Right lobe of liver (tissue), 4 donors: ENCODE measurements at regions not wholly inside any gene's neighbourhood (a gene's known extent, or its start where the extent isn't known, plus 50 kb on each side); places are given as distances from the start of the nearest gene placed in this dataset.
A peak's percentile ranks its signal among the peaks of the same experiment; 100 is the strongest.

Experiments
- CTCF ChIP-seq, 4 donors: fragments of 200-600 bp in 3 of 4; fragments of 450-650 bp in 1 of 4; IDR thresholded peaks; one replicate each; pipeline versions ENCODE4 v1.5.1 to v1.8.0; 2016 to 2022; ENCODE audit warnings: antibody characterized with exemption in 4 of 4, mild to moderate bottlenecking in 2 of 4
- POLR2A ChIP-seq: fragments of 450-650 bp; IDR thresholded peaks from one replicate; pipeline ENCODE4 v1.6.1; 2017; ENCODE audit warnings: antibody characterized with exemption, mild to moderate bottlenecking
- donor health status: DM: no; HTN: no; CAD: no.
- donor health status: DM: no; HTN: no; CAD: no.
- donor health status: DM: no; HTN: yes; CAD: no.

- no peak for TF ChIP-seq POLR2A
- peak; percentile 3 to 50 (median 34) for TF ChIP-seq CTCF (IDR thresholded peaks at IDR 0.05)
Measured at GRCh38 chr14:106586098-106586704, 1059.8 kb downstream of the TMEM121 start.
